NCI-H2196 (cell line): ENCODE measurements at regions not wholly inside any gene's neighbourhood (a gene's known extent, or its start where the extent isn't known, plus 50 kb on each side); places are given as distances from the start of the nearest gene placed in this dataset.

Source experiments
- DNase-seq: peaks from one replicate; lab custom pipeline; 2025; ENCODE audit not compliant: unreplicated experiment; lab: John Stamatoyannopoulos, UW

- no peak for DNase-seq
Measured at GRCh38 chr5:15215056-15215455, 284.9 kb upstream of the FBXL7 start.

GRCh38 chr5:15214010-15214409, 286.0 kb upstream of the FBXL7 start:
- DNase-seq: no peak

- no peak for DNase-seq
Measured at GRCh38 chr5:15209053-15209762, 290.8 kb upstream of the FBXL7 start.

GRCh38 chr5:15206133-15206532, 293.8 kb upstream of the FBXL7 start:
- no peak for DNase-seq

GRCh38 chr5:15203376-15203775, 296.6 kb upstream of the FBXL7 start:
- DNase-seq: no peak

GRCh38 chr5:15191012-15191411, 309.0 kb upstream of the FBXL7 start:
- DNase-seq: no peak

- no peak for DNase-seq
Measured at GRCh38 chr5:15183520-15183919, 311.9 kb upstream of the ANKH start.

GRCh38 chr5:15170173-15170572, 298.6 kb upstream of the ANKH start:
- DNase-seq: no peak

- DNase-seq: no peak
Measured at GRCh38 chr5:15168358-15168757, 296.8 kb upstream of the ANKH start.

GRCh38 chr5:15160091-15160490, 288.5 kb upstream of the ANKH start:
- no peak for DNase-seq

GRCh38 chr5:15159606-15160005, 288.0 kb upstream of the ANKH start:
- no peak for DNase-seq

- DNase-seq: no peak
Measured at GRCh38 chr5:15142458-15142857, 270.9 kb upstream of the ANKH start.

GRCh38 chr5:15137414-15137813, 265.8 kb upstream of the ANKH start:
- no peak for DNase-seq

GRCh38 chr5:15135661-15136060, 264.1 kb upstream of the ANKH start:
- DNase-seq: no peak

- DNase-seq: no peak
Measured at GRCh38 chr5:15133456-15133965, 261.9 kb upstream of the ANKH start.

- DNase-seq: no peak
Measured at GRCh38 chr5:15132816-15133405, 261.3 kb upstream of the ANKH start.

- DNase-seq: no peak
Measured at GRCh38 chr5:15131909-15132308, 260.3 kb upstream of the ANKH start.

- DNase-seq: no peak
Measured at GRCh38 chr5:15124871-15125568, 253.4 kb upstream of the ANKH start.

- no peak for DNase-seq
Measured at GRCh38 chr5:15124461-15124860, 252.9 kb upstream of the ANKH start.

- DNase-seq: no peak
Measured at GRCh38 chr5:15117688-15118087, 246.1 kb upstream of the ANKH start.

GRCh38 chr5:15116996-15117395, 245.4 kb upstream of the ANKH start:
- no peak for DNase-seq
